ENCODE measurements at regions not wholly inside any gene's neighbourhood (a gene's known extent, or its start where the extent isn't known, plus 50 kb on each side); places are given as distances from the start of the nearest gene placed in this dataset.

DNA sequence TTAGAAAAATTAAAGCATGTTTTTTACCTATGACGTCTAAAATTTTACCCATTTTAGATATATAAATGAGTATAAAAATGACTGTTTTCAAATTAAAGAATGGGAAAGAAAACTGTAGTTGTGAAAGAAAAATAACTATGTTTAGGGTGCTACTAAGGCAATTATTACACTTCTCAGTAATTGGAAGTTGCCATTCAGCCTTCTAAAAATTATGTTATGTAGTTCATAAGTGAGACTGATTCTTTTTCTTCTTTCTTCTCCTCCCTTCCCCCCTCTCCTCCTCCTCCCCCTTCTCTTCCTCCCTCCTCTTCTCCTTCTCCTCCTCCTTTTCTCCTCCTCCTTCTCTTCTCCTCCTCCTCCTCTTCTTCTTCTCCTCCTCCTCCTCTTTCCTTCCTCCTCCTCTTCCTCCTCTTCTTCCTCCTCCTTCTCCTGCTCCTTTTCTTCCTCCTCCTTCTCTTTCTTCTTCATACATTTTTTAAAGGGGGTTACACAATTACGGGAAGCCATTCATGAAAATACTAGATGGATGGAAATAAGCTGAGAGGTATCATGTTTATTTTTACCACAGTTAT is 223.6 kb downstream of the CETN3 start:
- DNase-seq: no peak

DNA sequence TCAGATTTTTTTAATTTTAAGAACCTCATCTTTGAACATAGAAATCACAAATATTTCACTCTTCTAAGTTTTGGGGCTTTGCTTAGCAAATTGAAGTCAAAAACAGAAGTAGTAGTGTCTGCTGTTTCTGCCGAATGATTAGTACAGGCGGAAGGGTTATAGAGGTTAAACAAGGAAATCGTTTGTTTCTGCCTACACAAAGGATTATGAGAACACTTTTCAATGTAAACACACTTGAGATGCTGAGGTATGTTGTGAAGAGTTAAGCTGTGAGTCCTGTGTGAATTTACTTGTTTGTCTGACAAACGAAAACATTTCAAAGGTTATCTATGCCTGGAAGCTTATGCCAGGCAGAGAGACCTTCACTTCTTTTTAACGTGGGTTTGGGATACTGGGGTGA is 224.8 kb downstream of the CETN3 start:
- no peak for DNase-seq

DNA sequence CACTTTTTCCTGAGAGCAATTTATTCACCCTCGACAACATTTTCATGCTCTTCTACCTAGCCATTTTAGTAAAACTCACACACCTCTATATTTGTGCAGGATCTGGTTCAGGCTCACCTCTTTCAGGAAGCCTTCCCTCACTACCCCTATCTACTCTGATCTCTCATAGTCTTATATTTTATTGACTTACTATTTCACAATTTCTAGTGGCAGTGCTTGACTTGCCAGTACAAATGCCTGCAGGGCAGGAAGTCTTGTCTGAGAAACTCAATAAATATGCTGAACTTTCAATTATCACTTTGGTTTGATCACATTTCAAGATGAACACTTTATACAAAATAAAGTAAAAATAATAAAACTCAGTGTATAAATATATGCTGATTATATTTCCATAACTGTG is 226.8 kb downstream of the CETN3 start:
- DNase-seq: no peak

DNA sequence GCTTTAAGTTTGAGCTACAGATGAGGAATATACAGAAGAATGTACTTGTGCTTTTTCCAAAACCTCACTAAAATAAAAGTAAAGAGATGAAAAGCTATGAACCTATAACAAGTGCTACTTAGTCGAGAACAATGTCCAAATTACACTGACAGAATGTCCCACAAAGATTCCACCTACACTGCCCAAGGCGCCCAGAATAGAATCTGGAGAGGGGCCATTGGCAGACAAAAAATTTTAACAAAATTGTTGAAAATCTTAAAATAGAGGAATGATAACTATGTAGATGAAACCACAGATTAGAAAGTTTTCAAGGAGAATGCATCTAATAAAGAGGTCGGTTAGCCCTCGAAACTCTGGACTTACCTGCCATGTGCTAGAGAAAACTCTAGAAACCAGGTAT is 235.3 kb downstream of the CETN3 start:
- DNase-seq: no peak

DNA sequence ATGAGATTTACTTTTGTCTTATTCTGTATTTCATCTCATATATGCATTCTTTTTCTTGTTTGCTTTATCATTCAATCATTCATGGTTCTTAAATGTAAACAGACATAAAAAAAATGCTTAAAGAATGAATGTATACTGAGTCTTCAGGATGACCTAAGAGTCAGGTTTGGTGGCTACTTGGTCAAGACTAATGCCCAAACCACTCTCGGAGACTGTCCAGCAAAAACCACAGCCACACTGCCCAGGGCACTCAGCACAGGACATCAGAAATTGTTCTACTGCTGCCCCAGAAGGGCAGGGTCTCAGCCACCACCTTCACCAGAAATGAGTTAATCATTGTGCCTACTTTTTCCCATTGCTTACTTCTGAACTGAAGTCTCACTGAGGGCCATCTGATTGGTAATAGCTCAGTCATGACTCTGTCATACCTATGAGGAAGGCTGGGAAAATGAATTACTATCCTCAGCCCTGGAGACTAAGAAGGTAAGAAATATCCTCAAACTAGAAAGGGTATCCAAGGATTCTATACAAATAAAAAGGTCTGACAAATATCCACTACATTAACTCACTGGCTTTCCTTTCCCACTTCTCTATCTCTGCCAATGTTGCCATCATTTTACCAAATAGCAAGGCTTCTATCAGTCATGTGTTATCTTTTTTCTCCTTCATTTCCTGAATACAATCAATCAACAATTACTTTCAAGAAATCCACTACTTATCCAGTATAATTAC is 236.1 kb downstream of the CETN3 start:
- no peak for DNase-seq

DNA sequence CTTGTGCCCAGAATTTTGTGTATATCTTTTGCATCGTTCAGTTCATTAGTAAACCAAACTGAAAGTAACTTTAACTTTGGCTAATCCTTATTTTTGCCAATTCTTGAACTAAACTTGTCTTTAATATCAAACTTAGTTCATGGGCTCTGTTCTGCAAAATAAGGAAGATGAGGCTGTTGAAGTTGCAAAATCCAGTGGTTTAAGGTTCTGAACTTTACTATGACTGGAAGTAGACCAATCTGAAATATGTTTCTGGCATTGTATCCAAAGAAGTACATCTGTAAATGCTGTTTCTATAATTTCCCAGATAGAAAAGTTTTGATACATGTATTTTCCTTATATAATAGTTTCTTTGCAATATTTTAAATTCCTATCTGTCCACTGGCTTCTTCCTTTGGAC is 238.1 kb downstream of the CETN3 start:
- DNase-seq: no peak

DNA sequence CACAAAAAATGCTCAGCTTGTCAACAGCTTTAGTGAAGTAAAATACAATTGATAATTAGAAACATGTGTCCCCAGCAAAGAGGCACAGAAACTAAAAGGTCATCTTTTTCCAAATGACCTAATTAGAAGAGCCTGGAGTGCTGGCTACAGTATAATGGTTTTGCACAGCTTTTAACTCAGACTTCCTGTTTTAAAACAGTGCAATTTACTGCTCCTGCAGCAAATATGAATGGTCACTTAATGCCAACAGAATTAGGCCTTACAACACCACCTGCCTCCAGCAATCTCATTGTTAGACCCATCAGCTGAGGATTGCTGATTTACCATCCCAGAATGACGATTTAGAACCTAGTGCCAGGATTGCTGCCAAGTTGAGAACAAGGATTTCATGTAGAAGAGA is 239.3 kb downstream of the CETN3 start:
- no peak for DNase-seq

DNA sequence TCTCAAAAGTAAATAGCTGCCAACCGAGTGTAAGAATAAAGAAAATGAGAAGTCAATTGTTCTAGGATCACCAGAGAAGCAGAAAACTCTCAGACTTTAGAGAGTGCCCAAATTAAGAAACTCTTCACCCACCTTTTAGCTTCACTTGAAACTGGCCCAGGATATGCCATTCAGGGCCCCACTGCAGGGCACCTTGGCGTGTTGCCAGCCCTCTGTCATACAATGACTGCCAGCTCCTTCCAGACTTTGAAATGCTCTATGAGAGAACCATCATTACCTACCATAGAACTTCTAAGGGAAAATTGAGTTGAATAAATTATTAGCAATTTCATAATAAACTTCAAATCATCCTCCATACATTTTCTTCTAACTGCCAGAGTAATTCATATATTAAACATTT is 240.5 kb downstream of the CETN3 start:
- no peak for DNase-seq

DNA sequence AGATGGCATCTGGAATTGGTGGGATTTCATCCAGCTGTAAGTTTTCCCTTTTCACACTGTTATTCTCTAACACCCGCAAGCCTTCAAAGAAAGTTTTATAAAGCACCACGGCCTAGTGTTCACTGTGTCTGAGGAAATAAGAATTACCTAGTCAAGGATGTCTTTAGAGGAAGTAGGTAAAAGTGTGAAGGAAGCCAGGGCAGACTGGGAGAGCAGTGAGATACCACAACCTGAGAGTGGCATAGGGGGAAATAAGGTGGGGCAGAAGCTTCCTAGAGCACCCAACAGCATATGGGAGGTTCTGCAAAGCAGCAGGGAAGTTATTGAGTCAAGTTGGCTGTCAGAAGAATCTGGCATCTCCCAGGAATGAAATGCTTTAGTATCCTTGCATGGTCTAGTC is 241.2 kb downstream of the CETN3 start:
- DNase-seq: no peak

DNA sequence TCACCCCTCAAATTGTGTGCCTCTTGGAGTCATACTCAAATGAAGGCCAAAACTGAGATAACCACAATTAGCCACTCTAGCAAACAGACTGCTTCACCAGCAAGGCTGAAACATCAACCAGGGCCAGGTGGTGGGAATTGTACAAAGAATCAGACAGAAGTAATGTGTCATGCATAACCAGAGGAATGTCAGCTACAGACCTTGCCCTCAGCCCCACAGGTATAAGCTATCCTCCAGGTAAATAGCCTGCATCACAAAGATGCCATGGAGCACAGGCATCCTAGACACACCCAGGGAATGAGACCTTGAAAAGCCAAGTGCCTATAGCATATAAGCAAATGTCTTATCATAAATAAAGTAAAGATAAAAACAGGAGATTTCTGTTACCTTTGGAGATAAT is 242.7 kb downstream of the CETN3 start:
- no peak for DNase-seq

DNA sequence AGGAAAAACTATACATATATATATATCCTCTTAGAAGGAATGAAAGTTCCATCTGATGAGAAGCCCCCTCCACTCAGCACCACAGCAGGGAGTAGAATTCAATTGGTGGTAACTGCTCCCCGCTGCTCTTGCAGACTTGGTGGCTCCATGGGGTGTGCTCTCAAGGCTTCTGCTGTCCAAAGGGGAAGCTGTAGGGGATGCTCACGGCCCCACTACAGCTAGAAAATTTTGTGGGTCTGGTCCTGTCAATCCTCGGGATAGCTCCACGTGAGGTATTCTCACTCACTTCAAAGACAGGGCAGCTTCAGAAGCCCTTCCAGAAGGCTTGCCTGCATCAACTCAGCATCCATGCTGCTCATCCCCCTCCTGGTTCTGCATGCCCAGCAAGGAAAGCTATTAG is 247.2 kb downstream of the CETN3 start:
- no peak for DNase-seq

DNA sequence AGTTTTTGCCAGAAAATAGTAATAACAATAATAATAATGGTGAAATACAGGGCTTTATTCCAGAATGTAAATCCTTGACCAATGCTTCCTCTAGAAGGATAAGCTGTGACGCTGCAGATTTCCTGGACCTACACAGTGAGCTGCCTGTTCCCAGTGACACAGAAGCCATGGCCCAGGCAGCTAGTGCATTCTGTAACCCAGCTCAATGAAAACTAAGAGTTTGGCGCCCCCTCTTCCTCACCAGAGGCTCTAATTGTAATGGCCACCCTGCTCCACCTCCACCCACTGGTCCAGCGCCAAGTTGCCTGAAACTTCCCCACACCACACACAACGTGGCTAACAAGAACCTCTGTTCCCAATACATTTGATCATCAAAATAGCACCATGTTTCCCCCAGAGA is 248.1 kb downstream of the CETN3 start:
- DNase-seq: no peak

DNA sequence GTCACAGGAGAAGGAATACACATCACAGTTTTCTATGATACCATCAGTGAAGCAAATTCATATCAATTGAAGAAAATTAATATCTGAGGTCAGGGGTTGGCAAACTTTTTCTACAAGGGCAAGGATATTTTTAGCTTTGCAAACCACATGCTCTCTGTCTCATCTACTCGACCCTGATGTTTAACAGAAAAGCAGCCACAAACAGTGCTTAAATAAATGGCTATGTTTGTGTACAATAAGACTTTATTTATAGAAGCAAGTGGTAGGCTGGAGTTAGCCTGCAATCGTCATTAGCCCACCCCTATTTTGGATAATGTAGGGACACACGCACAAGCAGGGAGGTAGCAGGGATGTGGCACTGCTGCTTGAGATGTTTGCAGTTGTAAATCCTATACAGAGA is 251.4 kb downstream of the CETN3 start:
- no peak for DNase-seq

DNA sequence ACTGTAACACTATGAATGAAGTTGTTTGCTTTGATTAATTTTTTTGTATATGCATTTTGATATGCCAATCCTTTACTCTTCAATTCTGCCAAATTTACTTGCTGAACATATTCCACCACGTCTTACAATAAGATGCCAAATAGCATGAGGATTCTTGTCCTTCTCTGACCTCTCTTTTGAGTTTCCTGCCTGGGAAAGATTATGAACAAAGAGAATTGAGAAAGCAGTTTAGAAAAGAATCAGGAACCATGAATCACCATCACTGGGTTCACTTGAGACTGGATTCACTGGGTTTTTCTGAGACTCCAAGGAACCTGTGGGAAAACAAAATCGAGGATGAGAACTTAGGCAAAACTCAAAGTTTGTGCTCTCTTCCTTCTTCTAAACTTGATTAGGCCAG is 256.5 kb downstream of the CETN3 start:
- DNase-seq: no peak

DNA sequence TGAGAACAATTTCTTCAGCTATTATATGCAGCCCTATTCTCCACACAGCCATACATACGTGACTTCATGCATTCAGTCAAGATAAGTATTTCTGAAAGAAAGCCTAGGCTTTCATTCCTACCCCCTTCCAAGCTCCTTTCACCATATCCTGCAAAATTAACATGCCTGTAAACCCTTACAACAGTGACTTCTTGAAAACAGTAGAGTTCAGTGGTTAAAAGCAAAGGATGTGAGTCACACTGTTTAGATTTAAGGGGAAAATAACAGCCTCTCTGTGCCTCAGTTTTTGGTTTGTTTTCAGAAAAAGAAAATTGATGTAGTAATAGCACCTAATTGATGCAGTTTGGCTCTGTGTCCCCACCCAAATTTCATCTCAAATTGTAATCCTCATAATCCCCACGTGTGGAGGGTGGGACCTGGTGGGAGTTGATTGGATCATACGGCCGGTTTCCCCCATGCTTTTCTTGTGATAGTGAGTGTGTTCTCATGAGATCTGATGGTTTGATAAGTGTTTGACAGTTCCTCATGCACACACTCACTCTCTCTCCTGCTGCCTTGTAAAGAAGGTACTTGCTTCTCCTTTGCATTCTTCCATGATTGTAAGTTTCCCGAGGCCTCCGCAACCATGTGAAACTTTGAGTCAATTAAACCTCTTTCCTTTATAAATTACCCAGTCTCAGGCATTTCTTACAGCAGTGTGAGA is 264.8 kb downstream of the CETN3 start:
- DNase-seq: no peak

DNA sequence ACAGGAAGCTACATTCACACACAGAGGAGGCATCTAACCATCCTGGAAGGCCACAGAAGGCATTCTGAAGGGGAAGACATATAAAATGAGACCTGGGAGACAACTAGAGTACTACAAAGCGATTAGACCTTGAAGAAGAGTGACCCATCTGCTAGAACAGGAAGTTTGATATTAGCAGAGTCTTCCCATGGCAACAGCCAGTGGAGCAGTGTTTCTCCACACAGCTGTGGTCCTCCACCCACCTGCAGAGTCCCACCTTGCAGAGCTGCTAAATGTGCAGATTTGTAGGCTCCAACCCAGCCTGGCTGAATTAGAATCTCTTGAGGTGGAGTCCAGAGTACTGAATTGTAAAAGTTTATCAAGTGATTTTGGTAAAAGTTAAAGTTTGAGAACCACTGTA is 267.0 kb downstream of the CETN3 start:
- no peak for DNase-seq

DNA sequence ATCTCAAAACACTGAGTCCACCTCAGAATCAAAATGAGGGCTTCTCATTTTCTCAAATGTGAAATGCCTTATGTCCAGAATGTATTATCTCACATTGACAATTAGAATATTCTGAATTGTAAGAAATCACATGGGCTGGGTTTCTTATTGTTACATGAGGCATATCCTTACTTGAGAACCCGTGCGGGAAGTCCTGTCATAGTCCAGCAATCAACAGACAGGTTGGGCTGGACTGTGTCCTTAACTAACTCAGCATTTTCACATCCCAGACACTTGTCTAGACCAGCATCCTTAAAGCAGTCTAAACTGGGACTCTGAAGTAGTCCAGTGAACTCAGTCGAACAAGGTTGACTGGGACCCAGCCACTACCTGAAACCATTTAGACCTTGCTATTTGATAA is 267.6 kb downstream of the CETN3 start:
- DNase-seq: no peak

DNA sequence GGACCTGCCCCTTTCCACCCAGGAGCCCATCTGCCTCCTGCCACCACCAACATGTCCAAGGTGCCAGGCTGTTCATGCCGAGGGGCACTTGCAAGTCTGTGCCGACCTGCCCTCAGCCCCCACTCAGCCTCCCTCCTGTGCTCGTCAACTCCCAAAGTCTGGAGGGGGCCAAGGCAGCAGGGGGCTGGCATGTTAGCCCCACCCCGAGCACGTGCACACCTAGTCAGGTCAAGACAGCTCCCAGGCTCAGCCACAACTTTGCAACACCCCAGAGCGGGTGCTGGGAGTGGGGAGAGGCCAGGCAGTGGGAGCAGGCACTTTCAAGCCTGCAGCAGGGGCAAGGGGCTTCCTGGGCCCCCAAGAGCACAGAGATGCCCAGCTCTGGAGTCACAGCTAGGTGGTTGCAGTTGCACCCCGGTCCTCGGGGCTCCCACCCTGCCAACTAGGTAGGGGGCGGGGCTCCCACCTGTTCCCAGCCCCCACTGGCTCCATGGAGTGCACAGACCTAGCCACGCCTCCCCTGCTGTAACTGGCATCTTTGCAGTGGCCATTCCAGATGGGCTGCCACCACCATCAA is 272.5 kb downstream of the CETN3 start:
- DNase-seq: no peak

DNA sequence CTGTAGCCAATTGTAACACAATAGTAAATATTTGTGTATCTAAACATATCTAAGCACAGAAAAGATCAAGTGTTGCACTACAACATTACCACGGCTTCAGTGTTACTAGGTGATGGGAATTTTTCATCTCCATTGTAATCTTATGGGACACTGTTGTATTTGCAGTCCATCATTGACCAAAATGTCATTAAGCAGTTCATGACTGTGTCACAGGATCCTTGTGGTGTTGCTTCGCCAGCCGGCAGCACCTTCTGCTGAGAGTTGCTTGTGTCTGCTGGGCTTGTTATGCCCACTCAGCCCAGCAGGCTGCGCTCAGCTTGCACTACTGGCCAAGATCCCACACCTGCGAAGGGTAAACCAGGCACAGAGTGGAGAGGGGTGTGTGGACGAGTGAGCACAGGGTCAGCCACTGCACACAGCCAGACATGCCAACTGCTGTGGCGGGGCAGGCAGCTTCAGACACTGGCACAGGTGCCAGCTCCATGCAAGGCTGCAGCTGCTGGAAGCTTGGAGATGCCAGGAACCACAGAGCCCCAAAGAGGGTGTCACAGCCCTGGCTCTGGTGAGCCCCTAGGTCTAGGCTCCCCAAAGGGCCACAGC is 273.7 kb downstream of the CETN3 start:
- DNase-seq: no peak

DNA sequence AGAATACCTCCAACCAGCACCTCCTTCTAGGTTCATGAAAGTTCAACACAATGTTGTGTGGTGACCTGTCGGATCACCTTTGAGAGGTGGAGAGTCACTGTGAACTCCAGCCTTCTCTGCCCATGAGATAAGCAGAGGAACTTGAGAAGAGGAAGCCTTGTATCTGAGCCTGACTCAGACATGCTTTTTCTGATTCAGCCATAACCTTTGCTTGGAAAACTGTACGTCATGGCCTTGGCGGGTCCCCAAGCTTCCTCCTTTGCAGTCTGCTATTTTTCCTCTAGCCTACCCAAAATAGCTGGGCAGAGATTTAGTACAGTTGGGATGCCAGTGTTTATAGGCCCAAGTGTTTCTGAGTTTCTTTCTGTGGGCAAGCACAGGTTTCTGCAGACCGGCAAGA is 274.7 kb downstream of the CETN3 start:
- no peak for DNase-seq

DNA sequence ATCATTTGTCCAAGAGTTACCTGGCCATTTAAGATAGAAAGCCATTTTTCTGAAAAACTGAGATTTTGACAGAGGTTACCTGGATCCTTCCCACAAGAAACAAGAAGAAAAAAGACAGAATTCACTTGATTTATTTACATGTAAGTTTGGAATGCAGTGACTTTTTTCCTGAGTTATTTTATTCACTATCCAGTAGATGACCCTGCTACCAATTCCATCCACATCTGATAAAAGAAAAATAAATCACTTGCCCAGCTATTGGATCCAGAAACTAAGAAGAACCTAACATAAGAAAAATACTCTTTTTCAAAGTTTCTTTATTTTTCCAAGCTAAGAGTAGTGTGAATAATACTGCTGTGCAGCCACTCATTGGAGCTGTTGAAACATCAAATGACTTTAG is 275.2 kb downstream of the CETN3 start:
- DNase-seq: no peak

DNA sequence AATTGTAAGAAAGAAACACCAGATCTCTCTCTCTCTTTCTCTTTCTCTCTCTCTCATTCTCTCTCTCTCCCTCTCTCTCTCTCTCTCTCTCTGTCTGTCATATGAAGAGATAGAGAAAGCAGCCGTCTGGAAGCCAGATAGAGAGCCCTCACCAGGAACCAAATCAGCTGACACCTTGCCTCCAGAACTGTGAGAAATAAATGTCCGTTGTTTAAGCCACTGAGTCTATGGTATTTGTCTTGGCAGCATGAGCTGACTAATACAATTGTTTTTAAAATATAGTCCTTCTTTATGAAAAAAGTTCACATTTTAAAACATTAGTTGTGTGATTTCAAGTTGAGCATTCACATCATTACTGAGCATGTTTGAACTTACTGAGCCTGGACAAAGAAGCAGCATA is 275.6 kb downstream of the CETN3 start:
- DNase-seq: no peak

DNA sequence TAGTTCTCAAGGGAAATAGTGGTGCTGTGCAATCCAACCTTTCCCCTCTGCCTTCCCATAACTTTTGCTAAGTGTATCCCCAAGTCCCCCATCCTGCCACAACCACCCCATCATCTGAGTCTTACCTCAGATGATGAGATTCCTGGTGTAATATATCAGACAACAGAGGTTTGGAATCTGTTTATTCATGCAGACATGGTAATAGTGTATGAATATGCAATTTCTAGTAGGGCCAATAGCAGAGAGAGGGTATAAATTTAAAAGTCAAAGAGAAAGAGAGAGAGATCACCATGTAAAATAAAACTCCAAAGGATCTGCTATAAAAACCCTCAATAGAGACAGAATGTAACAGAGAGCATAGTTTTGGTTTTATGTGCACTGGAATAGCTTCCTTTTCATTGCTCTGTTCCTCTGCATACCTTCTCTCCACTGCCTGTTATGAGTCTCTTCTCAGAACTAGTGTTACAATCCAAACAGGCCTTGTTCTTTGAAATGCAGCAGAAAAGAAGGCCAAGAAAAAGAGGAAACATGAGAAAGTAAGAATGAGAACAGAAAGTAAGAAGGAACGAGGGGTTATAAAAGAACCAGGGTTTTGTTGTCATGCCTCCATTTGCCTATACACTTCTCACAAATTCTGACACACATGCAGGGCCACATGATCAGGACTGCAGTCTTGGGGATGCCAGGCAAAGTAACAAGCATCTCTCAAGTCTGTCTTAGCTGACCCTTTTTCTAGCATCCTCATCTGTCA is 278.0 kb downstream of the CETN3 start:
- DNase-seq: no peak

Data from CD4-positive, alpha-beta T cell treated with Interleukin-12 subunit alpha and Interleukin-12 subunit beta, for 1 hour (primary cell).